Thoracic aorta (tissue), 2 donors: ENCODE measurements at regions not wholly inside any gene's neighbourhood (a gene's known extent, or its start where the extent isn't known, plus 50 kb on each side); places are given as distances from the start of the nearest gene placed in this dataset.

Experiments used
- ATAC-seq: fragments of 150-250 bp; one replicate; pipeline ENCODE4 v1.8.0; 2017; ENCODE audit warnings: low read depth; ENCODE audit not compliant: insufficient number of reproducible peaks, low FRiP score
- DNase-seq: peaks from one replicate; pipeline ENCODE4 v3.0.0-alpha.2; 2020; ENCODE audit warnings: low spot score
- H3K27ac ChIP-seq, 2 donors: fragments of 200-600 bp; sonication (generic); 1 replicate in 1 of 2; 2 replicates in 1 of 2; pipeline ENCODE4 v1.5.1; 2016; ENCODE audit warnings: mild to moderate bottlenecking in 2 of 2, moderate library complexity in 2 of 2
- H3K27me3 ChIP-seq: fragments of 200-600 bp; sonication (generic); replicated peaks from 2 replicates; pipeline ENCODE4 v1.6.0; 2016; ENCODE audit warnings: mild to moderate bottlenecking; ENCODE audit not compliant: insufficient read depth
- H3K36me3 ChIP-seq: fragments of 200-600 bp; sonication (generic); one replicate; pipeline ENCODE4 v1.5.1; 2016
- H3K4me1 ChIP-seq, 2 donors: fragments of 200-600 bp; sonication (generic); 1 replicate in 1 of 2; 2 replicates in 1 of 2; pipeline versions ENCODE4 v1.5.1 to v1.6.0; 2016; ENCODE audit warnings: low read depth in 2 of 2, mild to moderate bottlenecking in 1 of 2; ENCODE audit not compliant: control insufficient read depth in 1 of 2
- H3K4me3 ChIP-seq: fragments of 200-600 bp; sonication (generic); 2 replicates; pipeline ENCODE4 v1.5.1; 2016; ENCODE audit warnings: mild to moderate bottlenecking
- H3K9me3 ChIP-seq: fragments of 200-600 bp; sonication (generic); 2 replicates; pipeline ENCODE4 v1.5.1; 2016
- TF ChIP-seq, protein P1 (sequence below): fragments of 200-600 bp; sonication (generic); IDR thresholded peaks from one replicate; pipeline ENCODE4 v1.5.1; 2019; ENCODE audit warnings: antibody characterized with exemption

DNA sequence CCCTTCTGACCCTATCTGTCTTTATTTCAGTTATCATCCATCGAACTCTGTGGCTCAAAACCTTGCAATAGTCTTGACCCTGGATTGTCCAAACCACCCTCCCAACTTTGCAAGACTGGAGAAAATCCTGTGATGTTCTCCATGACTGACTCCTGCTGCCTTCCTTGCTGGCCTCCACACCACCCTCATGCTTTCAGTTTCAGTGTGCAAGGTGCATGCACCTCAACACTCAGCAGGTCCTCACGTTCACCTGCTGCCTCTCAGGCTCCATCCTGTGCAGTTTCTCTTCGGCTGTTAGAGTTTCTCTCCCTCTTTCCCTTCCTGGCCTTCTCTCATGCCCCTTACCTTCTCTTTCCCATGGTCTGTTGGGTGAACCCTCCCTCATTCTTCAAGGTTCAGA, 59.4 kb upstream of the ASIC2 start:
- no peak overlapping the region for H3K4me3 ChIP-seq
- H3K36me3 ChIP-seq = no peaks in the 10 kb centered on the region
- H3K4me1 ChIP-seq = no peaks in the 10 kb centered on the region
- no peaks in the 10 kb centered on the region for H3K27me3 ChIP-seq
- H3K9me3 ChIP-seq = no peaks in the 10 kb centered on the region
- ATAC-seq = no peak
- TF ChIP-seq, protein P1, sequence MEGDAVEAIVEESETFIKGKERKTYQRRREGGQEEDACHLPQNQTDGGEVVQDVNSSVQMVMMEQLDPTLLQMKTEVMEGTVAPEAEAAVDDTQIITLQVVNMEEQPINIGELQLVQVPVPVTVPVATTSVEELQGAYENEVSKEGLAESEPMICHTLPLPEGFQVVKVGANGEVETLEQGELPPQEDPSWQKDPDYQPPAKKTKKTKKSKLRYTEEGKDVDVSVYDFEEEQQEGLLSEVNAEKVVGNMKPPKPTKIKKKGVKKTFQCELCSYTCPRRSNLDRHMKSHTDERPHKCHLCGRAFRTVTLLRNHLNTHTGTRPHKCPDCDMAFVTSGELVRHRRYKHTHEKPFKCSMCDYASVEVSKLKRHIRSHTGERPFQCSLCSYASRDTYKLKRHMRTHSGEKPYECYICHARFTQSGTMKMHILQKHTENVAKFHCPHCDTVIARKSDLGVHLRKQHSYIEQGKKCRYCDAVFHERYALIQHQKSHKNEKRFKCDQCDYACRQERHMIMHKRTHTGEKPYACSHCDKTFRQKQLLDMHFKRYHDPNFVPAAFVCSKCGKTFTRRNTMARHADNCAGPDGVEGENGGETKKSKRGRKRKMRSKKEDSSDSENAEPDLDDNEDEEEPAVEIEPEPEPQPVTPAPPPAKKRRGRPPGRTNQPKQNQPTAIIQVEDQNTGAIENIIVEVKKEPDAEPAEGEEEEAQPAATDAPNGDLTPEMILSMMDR = no peak
- no peak for DNase-seq
- H3K27ac ChIP-seq = no peak overlapping the region

GRCh38 chr17:33356266-33356665, 63.2 kb upstream of the ASIC2 start:
- ATAC-seq = no peak
- TF ChIP-seq, protein P1 = no peak
- no peaks in the 10 kb centered on the region for H3K27me3 ChIP-seq

GRCh38 chr17:33363475-33363874, 70.4 kb upstream of the ASIC2 start:
- H3K4me1 ChIP-seq = no peaks in the 10 kb centered on the region
- no peak for ATAC-seq

More at GRCh38 chr17:33356266-33356665, 63.2 kb upstream of the ASIC2 start:
- no peak for DNase-seq
- Histone ChIP-seq H3K27ac (no peak overlapping the region), H3K9me3 (no peaks in the 10 kb centered on the region), H3K4me1 (no peaks in the 10 kb centered on the region), H3K4me3 (no peak overlapping the region), H3K36me3 (no peaks in the 10 kb centered on the region)

GRCh38 chr17:33366960-33367359, 73.9 kb upstream of the ASIC2 start:
- H3K27me3 ChIP-seq = no peaks in the 10 kb centered on the region
- ATAC-seq = no peak
- DNase-seq = no peak
- TF ChIP-seq, protein P1 = no peak
- no peaks in the 10 kb centered on the region for H3K9me3 ChIP-seq
- H3K27ac ChIP-seq = no peak overlapping the region
- H3K36me3 ChIP-seq = no peaks in the 10 kb centered on the region
- no peaks in the 10 kb centered on the region for H3K4me1 ChIP-seq
- H3K4me3 ChIP-seq = no peak overlapping the region

More at GRCh38 chr17:33363475-33363874, 70.4 kb upstream of the ASIC2 start:
- H3K27me3 ChIP-seq = no peaks in the 10 kb centered on the region
- H3K9me3 ChIP-seq = no peaks in the 10 kb centered on the region
- TF ChIP-seq, protein P1 = no peak
- DNase-seq = no peak
- H3K27ac ChIP-seq = no peak overlapping the region
- no peak overlapping the region for H3K4me3 ChIP-seq
- H3K36me3 ChIP-seq = no peaks in the 10 kb centered on the region

DNA sequence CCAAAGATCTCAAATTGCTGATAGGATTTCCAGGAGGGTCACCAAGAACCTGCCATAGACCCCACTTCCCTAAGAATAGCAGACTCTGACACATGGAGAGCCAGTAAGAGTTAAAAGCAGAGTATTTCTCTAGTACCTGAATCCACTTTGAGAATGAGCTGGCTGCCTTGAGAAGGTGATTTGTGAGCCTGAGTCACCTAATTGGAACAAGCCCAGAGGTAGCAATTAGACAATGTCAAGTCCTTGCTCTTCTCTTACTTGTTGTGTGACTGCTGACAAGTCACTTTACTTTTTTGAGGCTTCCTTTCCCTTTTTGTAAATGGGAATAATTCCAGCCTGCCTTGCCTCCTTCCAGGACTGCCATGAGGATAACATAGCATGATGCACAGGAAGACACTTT, 76.1 kb upstream of the ASIC2 start:
- Histone ChIP-seq H3K27ac (no peak overlapping the region), H3K27me3 (no peaks in the 10 kb centered on the region), H3K4me1 (no peaks in the 10 kb centered on the region), H3K9me3 (no peaks in the 10 kb centered on the region), H3K36me3 (no peaks in the 10 kb centered on the region), H3K4me3 (no peak overlapping the region)
- TF ChIP-seq, protein P1 = no peak
- DNase-seq = no peak
- no peak for ATAC-seq
